ENCODE measurements at regions not wholly inside any gene's neighbourhood (a gene's known extent, or its start where the extent isn't known, plus 50 kb on each side); places are given as distances from the start of the nearest gene placed in this dataset.

GRCh38 chr4:124266721-124267120, 445.8 kb downstream of the ANKRD50 start:
- H3K27ac ChIP-seq, result no peak overlapping the region
- TF ChIP-seq ZFX (IDR thresholded peaks at IDR 0.05; ENCODE audit: borderline replicate concordance) (no peak), CTCF (IDR thresholded peaks at IDR 0.05) (no peak)

GRCh38 chr4:124276461-124276860, 436.1 kb downstream of the ANKRD50 start:
- H3K27ac ChIP-seq, result no peak overlapping the region
- no peak for TF ChIP-seq ZFX (IDR thresholded peaks at IDR 0.05; ENCODE audit: borderline replicate concordance)
- no peak for TF ChIP-seq CTCF (IDR thresholded peaks at IDR 0.05)

- TF ChIP-seq CTCF (IDR thresholded peaks at IDR 0.05), result no peak
- no peak for TF ChIP-seq ZFX (IDR thresholded peaks at IDR 0.05; ENCODE audit: borderline replicate concordance)
- H3K27ac ChIP-seq, result no peak overlapping the region
Observed at GRCh38 chr4:124277691-124278090, 434.8 kb downstream of the ANKRD50 start.

GRCh38 chr4:124278477-124278876, 434.1 kb downstream of the ANKRD50 start:
- no peak overlapping the region for H3K27ac ChIP-seq
- no peak for TF ChIP-seq ZFX (IDR thresholded peaks at IDR 0.05; ENCODE audit: borderline replicate concordance)
- no peak for TF ChIP-seq CTCF (IDR thresholded peaks at IDR 0.05)

DNA sequence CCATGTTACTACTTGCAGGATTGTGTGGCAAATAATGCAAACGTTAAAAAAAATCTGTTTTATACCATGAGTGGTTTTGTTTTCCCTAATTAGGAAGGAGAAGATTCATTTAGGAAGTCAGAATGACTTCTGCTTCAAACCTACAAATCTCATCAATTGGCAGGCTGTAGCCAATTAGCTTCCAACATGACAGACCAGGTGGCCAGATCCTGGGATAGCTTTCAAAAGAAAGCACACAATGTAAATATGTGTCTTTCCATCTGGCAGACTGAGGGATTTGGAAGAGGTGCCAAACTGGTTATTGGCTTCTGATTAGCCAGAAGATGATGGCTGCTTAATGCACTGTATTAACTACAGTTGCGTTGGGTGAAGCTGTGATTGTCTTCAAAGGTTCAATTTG, 432.8 kb downstream of the ANKRD50 start:
- no peak overlapping the region for H3K27ac ChIP-seq

DNA sequence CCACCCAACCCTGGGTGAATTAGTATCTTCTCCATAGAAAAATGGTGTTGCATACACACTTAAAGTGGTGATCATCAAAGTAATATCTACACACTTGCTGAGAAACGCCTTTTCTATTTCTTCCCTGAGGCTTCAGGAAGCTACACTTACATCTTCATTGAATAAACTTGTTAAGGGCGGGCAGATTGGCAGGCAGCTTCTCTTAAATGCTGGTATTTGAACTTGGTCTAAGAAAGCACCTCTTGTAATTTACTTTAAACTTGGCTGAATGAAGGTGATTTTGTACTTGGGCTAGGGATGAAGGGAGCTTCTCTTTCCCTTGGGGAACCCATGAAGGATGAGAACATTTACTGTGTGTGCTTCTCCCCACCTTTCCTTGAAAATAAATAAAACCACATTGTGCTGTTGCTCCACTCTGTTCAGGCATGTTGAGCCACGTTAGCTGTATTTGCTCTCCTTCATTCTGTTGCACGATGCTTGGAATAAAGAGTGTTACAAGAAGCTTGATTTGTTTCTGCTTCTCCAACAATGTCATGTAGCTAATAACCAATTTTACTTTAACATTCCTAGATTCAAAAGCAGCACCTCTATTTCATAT, 430.1 kb downstream of the ANKRD50 start:
- TF ChIP-seq ZFX (IDR thresholded peaks at IDR 0.05; ENCODE audit: borderline replicate concordance) (no peak), CTCF (IDR thresholded peaks at IDR 0.05) (no peak)
- no peak overlapping the region for H3K27ac ChIP-seq

More for the DNA sequence above, 432.8 kb downstream of the ANKRD50 start:
- TF ChIP-seq ZFX (IDR thresholded peaks at IDR 0.05; ENCODE audit: borderline replicate concordance) (no peak), CTCF (IDR thresholded peaks at IDR 0.05) (no peak)

- no peak overlapping the region for H3K27ac ChIP-seq
- TF ChIP-seq ZFX (IDR thresholded peaks at IDR 0.05; ENCODE audit: borderline replicate concordance) (no peak), CTCF (IDR thresholded peaks at IDR 0.05) (no peak)
Observed at GRCh38 chr4:124288706-124289486, 423.6 kb downstream of the ANKRD50 start.

All from 22Rv1 (cell line).